ENCODE measurements at regions not wholly inside any gene's neighbourhood (a gene's known extent, or its start where the extent isn't known, plus 50 kb on each side); places are given as distances from the start of the nearest gene placed in this dataset.

GRCh38 chr16:14329727-14330350, 258.7 kb downstream of the MRTFB start:
- no peak overlapping the region for H3K27ac ChIP-seq (ENCODE audit: extremely low read depth, low read depth, low read length)
- TF ChIP-seq ZNF530 (tag by site-specific recombination; IDR thresholded peaks at IDR 0.05; ENCODE audit: low read depth), result no peak
- no peak for TF ChIP-seq YY1 (tag by site-specific recombination; IDR thresholded peaks at IDR 0.05)
- TF ChIP-seq, protein P1, sequence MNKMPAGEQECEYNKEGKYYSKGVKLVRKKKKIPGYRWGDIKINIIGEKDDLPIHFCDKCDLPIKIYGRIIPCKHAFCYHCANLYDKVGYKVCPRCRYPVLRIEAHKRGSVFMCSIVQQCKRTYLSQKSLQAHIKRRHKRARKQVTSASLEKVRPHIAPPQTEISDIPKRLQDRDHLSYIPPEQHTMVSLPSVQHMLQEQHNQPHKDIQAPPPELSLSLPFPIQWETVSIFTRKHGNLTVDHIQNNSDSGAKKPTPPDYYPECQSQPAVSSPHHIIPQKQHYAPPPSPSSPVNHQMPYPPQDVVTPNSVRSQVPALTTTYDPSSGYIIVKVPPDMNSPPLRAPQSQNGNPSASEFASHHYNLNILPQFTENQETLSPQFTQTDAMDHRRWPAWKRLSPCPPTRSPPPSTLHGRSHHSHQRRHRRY (tag by site-specific recombination; IDR thresholded peaks at IDR 0.05), result no peak
- no peak for TF ChIP-seq ZNF121 (tag by site-specific recombination; IDR thresholded peaks at IDR 0.05)
- TF ChIP-seq ZNF664 (tag by site-specific recombination; IDR thresholded peaks at IDR 0.05), result no peak
- no peak for TF ChIP-seq PRDM1 (tag by site-specific recombination; IDR thresholded peaks at IDR 0.05)
- TF ChIP-seq ZNF132 (tag by site-specific recombination; IDR thresholded peaks at IDR 0.05; ENCODE audit: borderline replicate concordance), result no peak
- no peak for TF ChIP-seq ZNF175 (tag by site-specific recombination; IDR thresholded peaks at IDR 0.05)
- TF ChIP-seq ZNF2 (tag by site-specific recombination; IDR thresholded peaks at IDR 0.05), result no peak
- no peak for TF ChIP-seq ZNF501 (tag by site-specific recombination; IDR thresholded peaks at IDR 0.05)
- no peak for TF ChIP-seq ZNF830 (tag by site-specific recombination; IDR thresholded peaks at IDR 0.05; ENCODE audit: low read depth)
- TF ChIP-seq ZNF423 (tag by site-specific recombination; IDR thresholded peaks at IDR 0.05), result no peak
- no peak for TF ChIP-seq ZNF639 (tag by site-specific recombination; IDR thresholded peaks at IDR 0.05)
- TF ChIP-seq ZNF366 (tag by site-specific recombination; conservative IDR thresholded peaks at IDR 0.05), result no peak
- H3K36me3 ChIP-seq (ENCODE audit: control insufficient read depth in 2 of 2, insufficient read depth in 1 of 2, low read length in 2 of 2), result peaks cover 0 to 7% of the 10 kb centered on the region in 2 experiments; a peak in 2 of 3 replicates
- H3K4me1 ChIP-seq (ENCODE audit: control insufficient read depth, insufficient read depth, low read length), result peaks cover 15% of the 10 kb centered on the region
- POLR2A ChIA-PET, result no interaction called here
- CTCF ChIA-PET, result interaction anchor here (0.7 kb wide), 1 partner anchor 333 kb away, joined by 3 read pairs; no protein-coding TSS in a partner anchor
- no peaks in the 10 kb centered on the region for H3K9me3 ChIP-seq (ENCODE audit: control insufficient read depth, insufficient read depth, low read depth, low read length)
- H3K4me3 ChIP-seq (ENCODE audit: low read depth, low read length), result no peak overlapping the region

DNA sequence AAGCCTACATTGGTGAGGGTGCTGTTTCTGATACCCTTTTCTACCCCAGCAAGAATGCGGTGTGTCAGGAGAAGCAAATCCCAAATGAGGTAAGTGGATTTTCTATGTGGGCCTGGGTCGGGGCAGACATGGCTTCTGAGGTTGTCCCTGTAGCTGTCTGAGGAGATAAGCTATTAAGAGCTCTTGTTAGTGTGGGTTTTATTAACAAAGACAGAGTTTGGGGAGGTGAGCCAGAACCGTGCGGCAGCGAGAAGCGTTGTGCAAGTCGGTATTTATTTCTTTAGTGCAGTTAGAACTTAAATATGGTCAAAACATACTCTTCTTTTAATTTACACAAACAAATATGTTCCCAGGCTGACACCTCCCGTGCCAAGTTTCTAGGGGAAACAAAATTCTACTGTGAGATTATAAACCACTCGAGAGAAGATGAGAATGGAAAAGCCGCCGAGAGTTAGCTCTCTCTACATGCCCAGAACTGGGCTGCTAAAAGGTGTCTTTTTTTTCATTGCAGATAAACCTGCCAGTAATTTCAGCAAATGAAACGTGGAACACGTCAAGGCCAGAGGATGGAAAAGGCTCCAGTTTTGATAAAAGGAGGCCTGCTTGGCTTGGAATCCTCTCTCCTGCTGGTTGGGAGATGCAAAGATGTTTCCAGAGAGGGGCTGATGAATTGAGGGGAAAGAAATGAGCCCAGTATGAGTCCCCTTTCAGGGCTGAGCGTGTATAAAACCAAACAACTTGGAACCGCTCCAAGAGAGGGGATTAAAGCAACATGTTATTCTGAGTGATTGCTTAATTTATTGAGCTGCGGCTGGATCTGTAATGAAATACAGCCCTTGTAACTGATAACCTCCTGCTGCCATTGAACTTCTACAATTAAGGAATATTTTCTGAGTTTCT, 254.6 kb downstream of the MRTFB start:
- POLR2A ChIA-PET, result no interaction called here
- TF ChIP-seq ZNF513 (tag by site-specific recombination; IDR thresholded peaks at IDR 0.05) (no peak), ZNF610 (tag by site-specific recombination; IDR thresholded peaks at IDR 0.05; ENCODE audit: borderline replicate concordance) (peak; percentile 60), ZNF555 (tag by site-specific recombination; conservative IDR thresholded peaks at IDR 0.05) (no peak), SETDB1 (IDR thresholded peaks at IDR 0.05; ENCODE audit: insufficient read length, low read length) (no peak), KLF16 (tag by site-specific recombination; IDR thresholded peaks at IDR 0.05) (0 out of 2 replicates have a peak, but pooled peaks have one; percentile 16), FEZF1 (tag by site-specific recombination; IDR thresholded peaks at IDR 0.05) (peak; percentile 92), GFI1B (tag by site-specific recombination; IDR thresholded peaks at IDR 0.05) (peak; percentile 72; the same call in 1 of the 2 replicates), KLF9 (tag by site-specific recombination; IDR thresholded peaks at IDR 0.05; ENCODE audit: low read depth) (no peak), ZEB2 (tag by site-specific recombination; IDR thresholded peaks at IDR 0.05) (peak; percentile 80), ZNF660 (tag by site-specific recombination; IDR thresholded peaks at IDR 0.05) (peak; percentile 87), IKZF3 (tag by site-specific recombination; IDR thresholded peaks at IDR 0.05) (peak; percentile 96), ZNF341 (tag by site-specific recombination; IDR thresholded peaks at IDR 0.05; ENCODE audit: low read depth) (no peak), ZNF596 (tag by site-specific recombination; IDR thresholded peaks at IDR 0.05) (peak; percentile 63)
- TF ChIP-seq, protein P2, sequence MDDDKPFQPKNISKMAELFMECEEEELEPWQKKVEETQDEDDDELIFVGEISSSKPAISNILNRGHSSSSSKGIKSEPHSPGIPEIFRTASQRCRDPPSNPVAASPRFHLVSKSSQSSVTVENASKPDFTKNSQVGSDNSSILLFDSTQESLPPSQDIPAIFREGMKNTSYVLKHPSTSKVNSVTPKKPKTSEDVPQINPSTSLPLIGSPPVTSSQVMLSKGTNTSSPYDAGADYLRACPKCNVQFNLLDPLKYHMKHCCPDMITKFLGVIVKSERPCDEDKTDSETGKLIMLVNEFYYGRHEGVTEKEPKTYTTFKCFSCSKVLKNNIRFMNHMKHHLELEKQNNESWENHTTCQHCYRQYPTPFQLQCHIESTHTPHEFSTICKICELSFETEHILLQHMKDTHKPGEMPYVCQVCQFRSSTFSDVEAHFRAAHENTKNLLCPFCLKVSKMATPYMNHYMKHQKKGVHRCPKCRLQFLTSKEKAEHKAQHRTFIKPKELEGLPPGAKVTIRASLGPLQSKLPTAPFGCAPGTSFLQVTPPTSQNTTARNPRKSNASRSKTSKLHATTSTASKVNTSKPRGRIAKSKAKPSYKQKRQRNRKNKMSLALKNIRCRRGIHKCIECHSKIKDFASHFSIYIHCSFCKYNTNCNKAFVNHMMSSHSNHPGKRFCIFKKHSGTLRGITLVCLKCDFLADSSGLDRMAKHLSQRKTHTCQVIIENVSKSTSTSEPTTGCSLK (tag by site-specific recombination; IDR thresholded peaks at IDR 0.05), result no peak

More for the DNA sequence above, 254.6 kb downstream of the MRTFB start:
- Histone ChIP-seq H3K36me3 (ENCODE audit: control insufficient read depth in 2 of 2, insufficient read depth in 1 of 2, low read length in 2 of 2) (peaks cover 0 to 7% of the 10 kb centered on the region in 2 experiments; a peak in 2 of 3 replicates), H3K9me3 (ENCODE audit: control insufficient read depth, insufficient read depth, low read depth, low read length) (no peaks in the 10 kb centered on the region), H3K4me1 (ENCODE audit: control insufficient read depth, insufficient read depth, low read length) (peaks cover 20% of the 10 kb centered on the region), H3K4me3 (ENCODE audit: low read depth, low read length) (no peak overlapping the region), H3K27ac (ENCODE audit: extremely low read depth, low read depth, low read length) (peak overlapping the region; percentile 64)
- CTCF ChIA-PET, result interaction anchor here (0.6 to 1.6 kb wide), 2 partner anchors 18 to 140 kb away, joined by 3 to 4 read pairs; no protein-coding TSS in a partner anchor

Data from HEK293 (cell line).